NCI-H1105 (cell line): ENCODE measurements at regions not wholly inside any gene's neighbourhood (a gene's known extent, or its start where the extent isn't known, plus 50 kb on each side); places are given as distances from the start of the nearest gene placed in this dataset.
"Not testable (repeated sequence)": the region's sequence is repeated elsewhere in the genome, so short reads cannot be mapped to it uniquely, and the experiment has no call there.

Experiments
- DNase-seq: peaks from one replicate; lab custom pipeline; 2025; lab: John Stamatoyannopoulos, UW

- no peak for DNase-seq
Observed at GRCh38 chr5:40221796-40222195, 457.9 kb upstream of the PTGER4 start.

- DNase-seq: no peak
Observed at GRCh38 chr5:40221255-40221654, 458.5 kb upstream of the PTGER4 start.

- DNase-seq: no peak
Observed at GRCh38 chr5:40220260-40220659, 459.5 kb upstream of the PTGER4 start.

- DNase-seq: no peak
Observed at GRCh38 chr5:40217553-40217952, 462.2 kb upstream of the PTGER4 start.

- DNase-seq: no peak
Observed at GRCh38 chr5:40210694-40211093, 469.0 kb upstream of the PTGER4 start.

GRCh38 chr5:40206030-40206429, 473.7 kb upstream of the PTGER4 start:
- DNase-seq: no peak

GRCh38 chr5:40204144-40204543, 475.6 kb upstream of the PTGER4 start:
- no peak for DNase-seq

- no peak for DNase-seq
Observed at GRCh38 chr5:40202814-40203440, 476.8 kb upstream of the PTGER4 start.

GRCh38 chr5:40198736-40199135, 481.0 kb upstream of the PTGER4 start:
- no peak for DNase-seq

- DNase-seq: not testable (repeated sequence)
Observed at GRCh38 chr5:40195574-40195973, 484.1 kb upstream of the PTGER4 start.

GRCh38 chr5:40191150-40191549, 488.6 kb upstream of the PTGER4 start:
- DNase-seq: no peak

GRCh38 chr5:40172721-40173120, 507.0 kb upstream of the PTGER4 start:
- DNase-seq: no peak

GRCh38 chr5:40171971-40172370, 507.7 kb upstream of the PTGER4 start:
- no peak for DNase-seq

GRCh38 chr5:40167283-40167682, 512.4 kb upstream of the PTGER4 start:
- DNase-seq: no peak

GRCh38 chr5:40166802-40167201, 512.9 kb upstream of the PTGER4 start:
- no peak for DNase-seq

- DNase-seq: no peak
Observed at GRCh38 chr5:40165789-40166728, 513.7 kb upstream of the PTGER4 start.

- DNase-seq: no peak
Observed at GRCh38 chr5:40165106-40165788, 514.5 kb upstream of the PTGER4 start.

- no peak for DNase-seq
Observed at GRCh38 chr5:40160435-40160834, 519.3 kb upstream of the PTGER4 start.

- no peak for DNase-seq
Observed at GRCh38 chr5:40154194-40154593, 525.5 kb upstream of the PTGER4 start.

GRCh38 chr5:40150896-40151295, 528.8 kb upstream of the PTGER4 start:
- no peak for DNase-seq

- no peak for DNase-seq
Observed at GRCh38 chr5:40141896-40142295, 537.8 kb upstream of the PTGER4 start.

GRCh38 chr5:40141418-40141817, 538.3 kb upstream of the PTGER4 start:
- DNase-seq: no peak

GRCh38 chr5:40137223-40137622, 542.5 kb upstream of the PTGER4 start:
- DNase-seq: no peak
